Trophoblast cell (in vitro differentiated cells and primary cell): ENCODE measurements at regions not wholly inside any gene's neighbourhood (a gene's known extent, or its start where the extent isn't known, plus 50 kb on each side); places are given as distances from the start of the nearest gene placed in this dataset.

Source experiments
- DNase-seq, 2 donors: peaks; one replicate each; pipeline ENCODE4 v3.0.0-alpha.2; 2016
- H2AFZ ChIP-seq: 2 replicates; pipeline ENCODE4 v1.6.1; 2013; ENCODE audit warnings: low read length, moderate library complexity, mild to moderate bottlenecking; ENCODE audit not compliant: insufficient read depth, poor library complexity
- H2AK5ac ChIP-seq: 2 replicates; pipeline ENCODE4 v1.6.1; 2013; ENCODE audit warnings: mild to moderate bottlenecking, low read length
- H2BK120ac ChIP-seq: 2 replicates; pipeline ENCODE4 v1.6.1; 2013; ENCODE audit warnings: low read length, mild to moderate bottlenecking, moderate library complexity; ENCODE audit not compliant: insufficient read depth, poor library complexity
- H2BK12ac ChIP-seq: 2 replicates; pipeline ENCODE4 v1.6.1; 2013; ENCODE audit warnings: mild to moderate bottlenecking, low read length, moderate library complexity
- H2BK5ac ChIP-seq: 2 replicates; pipeline ENCODE4 v1.6.1; 2013; ENCODE audit warnings: low read length, low read depth, moderate library complexity, mild to moderate bottlenecking; ENCODE audit not compliant: poor library complexity
- H3K14ac ChIP-seq: 2 replicates; pipeline ENCODE4 v1.6.1; 2013; ENCODE audit warnings: mild to moderate bottlenecking, low read length
- H3K18ac ChIP-seq: 2 replicates; pipeline ENCODE4 v1.6.1; 2013; ENCODE audit warnings: mild to moderate bottlenecking, low read length
- H3K23ac ChIP-seq: 2 replicates; pipeline ENCODE4 v1.6.1; 2013; ENCODE audit warnings: low read length
- H3K27ac ChIP-seq: 2 replicates; pipeline ENCODE4 v1.5.1; 2013; ENCODE audit warnings: low read depth, mild to moderate bottlenecking, inconsistent platforms, low read length, moderate library complexity
- H3K27me3 ChIP-seq: 2 replicates; pipeline ENCODE4 v1.6.1; 2013; ENCODE audit warnings: inconsistent platforms, mild to moderate bottlenecking, low read length, moderate library complexity; ENCODE audit not compliant: insufficient read depth
- H3K36me3 ChIP-seq, 2 experiments: 1 replicate in 1 of 2; 2 replicates in 1 of 2; pipeline ENCODE4 v1.6.1; 2013; ENCODE audit warnings: low read length in 2 of 2, mild to moderate bottlenecking in 2 of 2, moderate library complexity in 1 of 2; ENCODE audit not compliant: insufficient read depth in 2 of 2, control insufficient read depth in 1 of 2
- H3K4ac ChIP-seq: 2 replicates; pipeline ENCODE4 v1.6.1; 2013; ENCODE audit warnings: low read depth, mild to moderate bottlenecking, low read length, moderate library complexity
- H3K4me1 ChIP-seq, 2 experiments: 1 replicate in 1 of 2; 2 replicates in 1 of 2; pipeline ENCODE4 v1.6.1; 2013; ENCODE audit warnings: low read length in 2 of 2, mild to moderate bottlenecking in 2 of 2, moderate library complexity in 1 of 2; ENCODE audit not compliant: insufficient read depth in 2 of 2, control insufficient read depth in 1 of 2
- H3K4me2 ChIP-seq: 2 replicates; pipeline ENCODE4 v1.6.1; 2013; ENCODE audit warnings: inconsistent platforms, mild to moderate bottlenecking, low read length, moderate library complexity
- H3K4me3 ChIP-seq: 2 replicates; pipeline ENCODE4 v1.5.1; 2013; ENCODE audit warnings: mild to moderate bottlenecking, low read depth, low read length, inconsistent platforms
- H3K79me1 ChIP-seq: one replicate; pipeline ENCODE4 v1.6.1; 2013; ENCODE audit warnings: low read length
- H3K79me2 ChIP-seq: 2 replicates; pipeline ENCODE4 v1.6.1; 2013; ENCODE audit warnings: low read length, mild to moderate bottlenecking; ENCODE audit not compliant: control insufficient read depth, insufficient read depth, poor library complexity
- H3K9ac ChIP-seq: 2 replicates; pipeline ENCODE4 v1.6.1; 2013; ENCODE audit warnings: mild to moderate bottlenecking, low read length
- H3K9me3 ChIP-seq: 2 replicates; pipeline ENCODE4 v1.6.1; 2013; ENCODE audit warnings: low read depth, mild to moderate bottlenecking, control low read depth, inconsistent platforms, low read length; ENCODE audit not compliant: insufficient read depth
- H4K12ac ChIP-seq: 2 replicates; pipeline ENCODE4 v1.6.1; 2013; ENCODE audit warnings: low read depth, mild to moderate bottlenecking, low read length, moderate library complexity
- H4K8ac ChIP-seq: 2 replicates; pipeline ENCODE4 v1.6.1; 2013; ENCODE audit warnings: low read depth, mild to moderate bottlenecking, low read length, moderate library complexity
- H4K91ac ChIP-seq: one replicate; pipeline ENCODE4 v1.6.1; 2013; ENCODE audit warnings: low read depth, mild to moderate bottlenecking, low read length, moderate library complexity
- WGBS: extraction: QIAGEN DNeasy Blood & Tissue Kit; methylation state at CpG from one replicate; pipeline ENCODE4 v1.1.7; 2013; ENCODE audit warnings: missing lambda C conversion rate; ENCODE audit not compliant: insufficient read length, insufficient coverage; ENCODE audit errors: extremely low coverage; 5-methylcytosine and 5-hydroxymethylcytosine counted together

DNA sequence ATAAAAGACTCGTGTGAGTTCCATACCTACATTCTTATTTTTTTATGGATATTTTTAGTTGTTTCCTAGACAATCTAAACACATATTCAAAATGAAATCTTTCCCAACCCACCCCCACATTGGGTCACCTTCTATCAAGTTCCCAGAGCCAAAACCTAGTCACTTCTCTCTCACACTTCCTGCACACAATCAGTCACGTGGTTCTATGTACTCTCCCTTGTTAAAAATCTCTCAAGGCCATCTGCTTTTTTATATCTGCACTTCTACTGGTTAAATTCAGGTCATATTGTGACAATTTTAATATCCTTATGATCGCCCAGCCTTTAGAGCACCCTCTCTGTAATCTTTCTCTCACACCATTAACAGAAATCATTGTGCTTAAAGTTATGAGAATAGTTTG lies 175.0 kb upstream of the SYT10 start:
- Histone ChIP-seq H3K4me2 (no peak overlapping the region), H3K4me3 (no peak overlapping the region), H4K12ac (no peak overlapping the region), H3K14ac (no peak overlapping the region), H3K4ac (no peak overlapping the region), H3K79me1 (no peaks in the 10 kb centered on the region), H3K18ac (no peak overlapping the region), H3K4me1 (no peaks in the 10 kb centered on the region), H3K79me2 (no peaks in the 10 kb centered on the region), H3K9ac (no peak overlapping the region), H3K36me3 (no peaks in the 10 kb centered on the region), H4K91ac (no peak overlapping the region), H3K9me3 (peaks cover 5% of the 10 kb centered on the region), H2BK12ac (no peak overlapping the region), H3K23ac (no peak overlapping the region), H3K27ac (no peak overlapping the region), H2AK5ac (no peak overlapping the region), H2AFZ (no peak overlapping the region), H4K8ac (no peak overlapping the region), H2BK5ac (no peak overlapping the region), H3K27me3 (no peaks in the 10 kb centered on the region), H2BK120ac (no peak overlapping the region)
- no peak for DNase-seq
- WGBS = no CpG with 5 or more reads among the region's 3 CpGs

DNA sequence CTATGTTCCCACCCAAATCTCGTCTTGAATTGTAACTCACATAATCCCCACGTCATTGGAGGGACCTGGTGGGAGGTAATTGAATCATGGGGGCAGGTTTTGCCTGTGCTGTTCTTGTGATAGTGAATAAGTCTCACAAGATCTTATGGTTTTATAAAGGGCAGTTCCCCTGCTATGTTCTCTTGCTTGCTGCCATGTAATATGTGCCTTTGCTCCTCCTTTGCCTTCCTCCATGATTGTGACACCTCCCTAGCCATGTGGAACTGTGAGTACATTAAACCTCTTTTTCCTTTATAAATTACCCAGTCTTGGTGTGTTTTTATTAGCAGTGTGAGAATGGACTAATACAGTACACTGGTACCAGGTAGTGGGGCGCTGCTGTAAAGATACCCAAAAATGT lies 177.6 kb upstream of the SYT10 start:
- Histone ChIP-seq H3K18ac (no peak overlapping the region), H3K27me3 (no peaks in the 10 kb centered on the region), H2BK120ac (no peak overlapping the region), H3K27ac (no peak overlapping the region), H3K9me3 (peaks cover 5% of the 10 kb centered on the region), H3K4ac (no peak overlapping the region), H4K91ac (no peak overlapping the region), H2BK5ac (no peak overlapping the region), H3K4me1 (no peaks in the 10 kb centered on the region), H3K4me2 (no peak overlapping the region), H3K14ac (no peak overlapping the region), H2AK5ac (no peak overlapping the region), H3K36me3 (no peaks in the 10 kb centered on the region), H2BK12ac (no peak overlapping the region), H3K9ac (no peak overlapping the region), H3K79me2 (no peaks in the 10 kb centered on the region), H3K4me3 (no peak overlapping the region), H4K12ac (no peak overlapping the region), H3K79me1 (no peaks in the 10 kb centered on the region), H2AFZ (no peak overlapping the region), H4K8ac (no peak overlapping the region), H3K23ac (no peak overlapping the region)
- WGBS = no CpG with 5 or more reads among the region's 3 CpGs
- no peak for DNase-seq

DNA sequence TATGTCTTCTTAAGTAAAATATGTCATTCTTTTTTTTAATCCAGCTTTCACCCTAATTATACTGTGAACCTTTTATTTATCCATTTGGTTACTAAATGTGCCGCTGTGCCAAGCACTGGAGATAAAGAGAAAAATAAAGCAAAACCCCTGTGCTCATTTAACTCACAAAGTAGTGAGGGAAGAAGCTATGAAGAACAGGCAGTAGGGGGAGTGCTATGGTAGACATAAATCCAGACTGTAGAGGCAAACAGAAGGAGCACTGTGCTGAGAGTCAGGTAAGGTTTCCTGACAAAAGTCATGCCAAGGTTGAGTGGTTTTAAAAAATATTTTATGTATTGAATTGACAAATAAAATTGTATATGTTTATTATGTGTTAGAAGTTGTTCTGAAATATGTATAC lies 188.5 kb upstream of the SYT10 start:
- no CpG with 5 or more reads among the region's 1 CpG for WGBS
- H3K36me3 ChIP-seq = no peaks in the 10 kb centered on the region
- H4K12ac ChIP-seq = no peak overlapping the region
- H3K4me3 ChIP-seq = no peak overlapping the region
- no peak overlapping the region for H3K27ac ChIP-seq
- no peak overlapping the region for H3K4ac ChIP-seq
- DNase-seq = no peak
- H4K91ac ChIP-seq = no peak overlapping the region
- no peak overlapping the region for H4K8ac ChIP-seq
- no peaks in the 10 kb centered on the region for H3K79me1 ChIP-seq
- no peak overlapping the region for H3K14ac ChIP-seq
- no peaks in the 10 kb centered on the region for H3K4me1 ChIP-seq
- no peaks in the 10 kb centered on the region for H3K27me3 ChIP-seq
- H2AFZ ChIP-seq = no peak overlapping the region
- H2BK12ac ChIP-seq = no peak overlapping the region
- H2BK120ac ChIP-seq = no peak overlapping the region
- H2BK5ac ChIP-seq = no peak overlapping the region
- no peaks in the 10 kb centered on the region for H3K9me3 ChIP-seq
- no peak overlapping the region for H3K9ac ChIP-seq
- no peak overlapping the region for H3K18ac ChIP-seq
- no peaks in the 10 kb centered on the region for H3K79me2 ChIP-seq
- H3K23ac ChIP-seq = no peak overlapping the region
- no peak overlapping the region for H2AK5ac ChIP-seq
- H3K4me2 ChIP-seq = no peak overlapping the region

DNA sequence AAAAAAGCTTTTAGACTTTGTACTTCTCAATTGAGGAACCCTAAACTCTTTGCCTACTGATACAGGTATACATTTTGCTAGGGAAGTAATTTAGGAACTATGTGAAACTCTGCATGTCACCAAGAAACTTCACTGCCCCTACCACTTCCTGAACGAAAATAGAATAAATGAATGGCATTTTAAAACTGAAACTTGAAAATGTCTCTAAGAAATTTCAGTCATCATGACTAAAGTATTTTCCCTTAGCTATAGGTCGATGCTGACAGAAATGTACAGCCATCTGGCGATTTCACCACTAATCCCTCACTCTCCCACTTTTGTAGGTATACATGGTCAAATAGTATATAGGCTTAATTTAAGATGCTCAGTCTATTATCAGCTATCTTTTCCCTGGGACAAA lies 194.9 kb upstream of the SYT10 start:
- H3K27ac ChIP-seq = no peak overlapping the region
- peak; percentile 4 to 55 for DNase-seq
- WGBS = no CpG with 5 or more reads among the region's 3 CpGs
- H3K14ac ChIP-seq = no peak overlapping the region
- no peak overlapping the region for H2BK5ac ChIP-seq
- no peak overlapping the region for H4K8ac ChIP-seq
- no peak overlapping the region for H2BK12ac ChIP-seq
- H3K23ac ChIP-seq = no peak overlapping the region
- H2AK5ac ChIP-seq = no peak overlapping the region
- H4K12ac ChIP-seq = no peak overlapping the region
- H3K4me1 ChIP-seq = no peaks in the 10 kb centered on the region
- no peak overlapping the region for H4K91ac ChIP-seq
- H2BK120ac ChIP-seq = no peak overlapping the region
- no peak overlapping the region for H3K18ac ChIP-seq
- H2AFZ ChIP-seq = no peak overlapping the region
- H3K9me3 ChIP-seq = no peaks in the 10 kb centered on the region
- H3K4ac ChIP-seq = no peak overlapping the region
- H3K79me2 ChIP-seq = no peaks in the 10 kb centered on the region
- H3K4me3 ChIP-seq = no peak overlapping the region
- H3K79me1 ChIP-seq = no peaks in the 10 kb centered on the region
- no peak overlapping the region for H3K9ac ChIP-seq
- H3K4me2 ChIP-seq = no peak overlapping the region
- H3K27me3 ChIP-seq = no peaks in the 10 kb centered on the region
- no peaks in the 10 kb centered on the region for H3K36me3 ChIP-seq
